SK-N-SH (cell line): ENCODE measurements at regions not wholly inside any gene's neighbourhood (a gene's known extent, or its start where the extent isn't known, plus 50 kb on each side); places are given as distances from the start of the nearest gene placed in this dataset.

Source experiments
- CTCF ChIA-PET: fragments of 300-600, 350-600 bp; formaldehyde crosslinking; extraction: SDS; loops from one replicate; lab custom pipeline; 2021; lab: Yijun Ruan, JAX
- POLR2A ChIA-PET: fragments of 350-600 bp; sonication (Branson Sonifier 250); formaldehyde crosslinking; extraction: SDS; loops from one replicate; lab custom pipeline; 2020; ENCODE audit warnings: antibody characterized with exemption, inconsistent platforms; lab: Yijun Ruan, JAX
- DNase-seq: peaks from one replicate; pipeline ENCODE4 v3.0.0; 2012
- H2AFZ ChIP-seq: fragments of 200-600 bp; sonication (generic); 2 replicates; pipeline ENCODE4 v1.8.1; 2016; ENCODE audit warnings: antibody characterized with exemption, mild to moderate bottlenecking, low read depth
- H3F3A ChIP-seq: fragments of 200-600 bp; sonication (generic); replicated peaks from 2 replicates; pipeline ENCODE3; 2016; ENCODE audit warnings: antibody characterized with exemption, mild to moderate bottlenecking; ENCODE audit not compliant: insufficient read depth
- H3K27ac ChIP-seq, 2 experiments: fragments of 200-500 bp in 1 of 2; fragments of 200-600 bp in 1 of 2; sonication (Bioruptor generic) in 1 of 2; sonication (generic), shearing (Covaris generic) in 1 of 2; 2 replicates each; pipeline versions ENCODE4 v1.5.1 to v1.6.1; 2014 to 2016; ENCODE audit warnings: low read depth in 2 of 2, inconsistent platforms in 1 of 2, low read length in 1 of 2, mild to moderate bottlenecking in 1 of 2, mixed read lengths in 1 of 2
- H3K27me3 ChIP-seq: fragments of 200-600 bp; sonication (generic), shearing (Covaris generic); 2 replicates; pipeline ENCODE4 v1.6.1; 2016; ENCODE audit warnings: mixed run types; ENCODE audit not compliant: insufficient read depth
- H3K36me3 ChIP-seq, 2 experiments: fragments of 200-500 bp in 1 of 2; fragments of 200-600 bp in 1 of 2; sonication (Bioruptor generic) in 1 of 2; sonication (generic) in 1 of 2; replicated peaks in 1 of 2; 2 replicates each; pipeline versions ENCODE3 to v1.5.1; 2014 to 2016; ENCODE audit warnings: low read length in 1 of 2, mild to moderate bottlenecking in 1 of 2; ENCODE audit not compliant: insufficient read depth in 2 of 2, control insufficient read depth in 1 of 2
- H3K4me1 ChIP-seq, 2 experiments: fragments of 200-500 bp in 1 of 2; fragments of 200-600 bp in 1 of 2; sonication (Bioruptor generic) in 1 of 2; sonication (generic), shearing (Covaris generic) in 1 of 2; 2 replicates each; pipeline versions ENCODE4 v1.5.1 to v1.6.1; 2014 to 2016; ENCODE audit warnings: low read depth in 1 of 2, low read length in 1 of 2, mixed run types in 1 of 2; ENCODE audit not compliant: insufficient read depth in 2 of 2, control insufficient read depth in 1 of 2
- H3K4me2 ChIP-seq: fragments of 200-600 bp; sonication (generic), shearing (Covaris generic); 2 replicates; pipeline ENCODE4 v1.6.1; 2017; ENCODE audit warnings: mixed run types
- H3K4me3 ChIP-seq, 2 experiments: fragments of 200-500 bp in 1 of 2; fragments of 200-600 bp in 1 of 2; sonication (Bioruptor generic) in 1 of 2; sonication (generic), shearing (Covaris generic) in 1 of 2; 2 replicates each; pipeline versions ENCODE4 v1.5.1 to v1.8.1; 2014 to 2016; ENCODE audit warnings: low read depth in 2 of 2, inconsistent platforms in 1 of 2, low read length in 1 of 2, mild to moderate bottlenecking in 1 of 2, mixed read lengths in 1 of 2, moderate library complexity in 1 of 2
- H3K79me2 ChIP-seq: fragments of 200-600 bp; sonication (generic); 2 replicates; pipeline ENCODE4 v1.8.1; 2017; ENCODE audit warnings: mild to moderate bottlenecking; ENCODE audit not compliant: insufficient read depth
- H3K9ac ChIP-seq: fragments of 200-600 bp; sonication (generic); 2 replicates; pipeline ENCODE4 v1.6.1; 2017; ENCODE audit warnings: mixed run types
- H3K9me2 ChIP-seq: fragments of 200-600 bp; sonication (generic); 2 replicates; pipeline ENCODE4 v1.6.1; 2017; ENCODE audit warnings: mixed run types
- H3K9me3 ChIP-seq: fragments of 200-600 bp; sonication (generic); 2 replicates; pipeline ENCODE4 v1.6.1; 2017; ENCODE audit warnings: mixed run types, mild to moderate bottlenecking, moderate library complexity
- H4K20me1 ChIP-seq: fragments of 200-600 bp; sonication (generic); 2 replicates; pipeline ENCODE4 v1.6.1; 2017; ENCODE audit warnings: mild to moderate bottlenecking, mixed run types; ENCODE audit not compliant: insufficient read depth
- ELF1 ChIP-seq: IDR thresholded peaks from 2 replicates; pipeline ENCODE4 v1.4.0; 2012
- EP300 ChIP-seq, 2 experiments: IDR thresholded peaks; 2 replicates each; pipeline versions ENCODE4 v1.4.0 to v1.6.1; 2012; ENCODE audit warnings: borderline replicate concordance in 1 of 2, low read depth in 1 of 2, low read length in 1 of 2
- FOXJ3 ChIP-seq: sonication (generic); formaldehyde crosslinking; IDR thresholded peaks from 2 replicates; pipeline ENCODE4 v1.5.1; 2020; ENCODE audit warnings: mild to moderate bottlenecking, missing genetic modification reagents
- FOXM1 ChIP-seq: IDR thresholded peaks from 2 replicates; pipeline ENCODE4 v1.4.0; 2012; ENCODE audit warnings: low read depth, mild to moderate bottlenecking
- GATA2 ChIP-seq: sonication (generic); formaldehyde crosslinking; IDR thresholded peaks from 2 replicates; pipeline ENCODE4 v1.5.0; 2020; ENCODE audit warnings: mild to moderate bottlenecking, missing genetic modification reagents
- MEF2A ChIP-seq: IDR thresholded peaks from 2 replicates; pipeline ENCODE4 v1.4.0; 2012; ENCODE audit warnings: low read depth, borderline replicate concordance
- POLR2AphosphoS5 ChIP-seq: IDR thresholded peaks from 2 replicates; pipeline ENCODE4 v1.6.1; 2012; ENCODE audit warnings: low read depth, low read length
- RCOR1 ChIP-seq: fragments of 150-350 bp; IDR thresholded peaks from 2 replicates; pipeline ENCODE4 v1.6.1; 2017; ENCODE audit warnings: antibody characterized with exemption, low read length
- RFX5 ChIP-seq: IDR thresholded peaks from 2 replicates; pipeline ENCODE4 v1.6.1; 2012; ENCODE audit warnings: mild to moderate bottlenecking, improper control_type of control experiment, low read length
- TCF12 ChIP-seq: IDR thresholded peaks from 2 replicates; pipeline ENCODE4 v1.4.0; 2012
- YY1 ChIP-seq: IDR thresholded peaks from 2 replicates; pipeline ENCODE4 v1.4.0; 2012; ENCODE audit warnings: low read depth, mild to moderate bottlenecking
- WGBS: methylation state at CpG from one replicate; pipeline ENCODE4 v1.1.6; 2017; ENCODE audit warnings: low lambda C conversion rate; 5-methylcytosine and 5-hydroxymethylcytosine counted together
- TF ChIP-seq, protein P1 (sequence below): IDR thresholded peaks from 2 replicates; pipeline ENCODE4 v1.4.0; 2012; ENCODE audit warnings: low read depth, borderline replicate concordance
- TF ChIP-seq, protein P2 (sequence below): fragments of 150-350 bp; IDR thresholded peaks from 2 replicates; pipeline ENCODE4 v1.6.1; 2016; ENCODE audit warnings: mild to moderate bottlenecking, low read depth, low read length
- TF ChIP-seq, protein P3 (sequence below): IDR thresholded peaks from 2 replicates; pipeline ENCODE4; 2012
- TF ChIP-seq, protein P4 (sequence below): IDR thresholded peaks from 2 replicates; pipeline ENCODE4 v1.4.0; 2012; ENCODE audit warnings: low read depth
- TF ChIP-seq, protein P5 (sequence below): fragments of 200-600 bp; sonication (generic); IDR thresholded peaks from 2 replicates; pipeline ENCODE4 v1.6.1; 2017; ENCODE audit warnings: antibody characterized with exemption, mild to moderate bottlenecking, moderate library complexity

DNA sequence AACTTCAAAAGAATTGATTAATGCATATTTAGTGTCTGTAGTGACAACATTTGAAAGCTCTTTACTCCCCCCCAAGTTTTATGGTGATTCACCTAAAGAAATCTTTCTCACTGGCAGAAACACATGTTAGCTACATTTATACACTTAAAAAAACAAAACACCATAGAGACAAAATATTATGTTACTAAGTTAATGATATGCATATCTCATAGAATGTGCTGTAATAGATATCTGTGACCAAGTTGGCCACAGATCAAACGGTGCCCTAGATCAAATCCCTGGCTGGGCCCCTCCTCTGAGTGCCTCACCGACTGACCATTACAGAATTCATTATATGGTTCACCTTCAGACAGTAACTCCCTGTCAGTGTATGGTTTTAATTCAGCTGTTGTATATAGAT is 322.1 kb upstream of the LYPLAL1 start:
- H3K36me3 ChIP-seq = no peaks in the 10 kb centered on the region
- no peak overlapping the region for H3K27ac ChIP-seq
- CTCF ChIA-PET = interaction anchor here (1.0 kb wide), 1 partner anchor 11 kb away, joined by 3 read pairs; no protein-coding TSS in a partner anchor
- POLR2A ChIA-PET = no interaction called here
- no peak overlapping the region for H2AFZ ChIP-seq
- H3K4me3 ChIP-seq = no peak overlapping the region
- H3K4me1 ChIP-seq = peaks cover 0 to 3% of the 10 kb centered on the region in 2 experiments; a peak in 1 of 4 replicates
- no peaks in the 10 kb centered on the region for H3K9me2 ChIP-seq
- TF ChIP-seq GATA2 (CRISPR knock-in tag) (no peak), YY1 (no peak), EP300 (IDR thresholded peaks at IDR 0.05; ENCODE audit: borderline replicate concordance in 1 of 2, low read depth in 1 of 2, low read length in 1 of 2) (no peak)
- TF ChIP-seq, protein P1, sequence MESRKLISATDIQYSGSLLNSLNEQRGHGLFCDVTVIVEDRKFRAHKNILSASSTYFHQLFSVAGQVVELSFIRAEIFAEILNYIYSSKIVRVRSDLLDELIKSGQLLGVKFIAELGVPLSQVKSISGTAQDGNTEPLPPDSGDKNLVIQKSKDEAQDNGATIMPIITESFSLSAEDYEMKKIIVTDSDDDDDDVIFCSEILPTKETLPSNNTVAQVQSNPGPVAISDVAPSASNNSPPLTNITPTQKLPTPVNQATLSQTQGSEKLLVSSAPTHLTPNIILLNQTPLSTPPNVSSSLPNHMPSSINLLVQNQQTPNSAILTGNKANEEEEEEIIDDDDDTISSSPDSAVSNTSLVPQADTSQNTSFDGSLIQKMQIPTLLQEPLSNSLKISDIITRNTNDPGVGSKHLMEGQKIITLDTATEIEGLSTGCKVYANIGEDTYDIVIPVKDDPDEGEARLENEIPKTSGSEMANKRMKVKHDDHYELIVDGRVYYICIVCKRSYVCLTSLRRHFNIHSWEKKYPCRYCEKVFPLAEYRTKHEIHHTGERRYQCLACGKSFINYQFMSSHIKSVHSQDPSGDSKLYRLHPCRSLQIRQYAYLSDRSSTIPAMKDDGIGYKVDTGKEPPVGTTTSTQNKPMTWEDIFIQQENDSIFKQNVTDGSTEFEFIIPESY = no peak
- TF ChIP-seq, protein P2, sequence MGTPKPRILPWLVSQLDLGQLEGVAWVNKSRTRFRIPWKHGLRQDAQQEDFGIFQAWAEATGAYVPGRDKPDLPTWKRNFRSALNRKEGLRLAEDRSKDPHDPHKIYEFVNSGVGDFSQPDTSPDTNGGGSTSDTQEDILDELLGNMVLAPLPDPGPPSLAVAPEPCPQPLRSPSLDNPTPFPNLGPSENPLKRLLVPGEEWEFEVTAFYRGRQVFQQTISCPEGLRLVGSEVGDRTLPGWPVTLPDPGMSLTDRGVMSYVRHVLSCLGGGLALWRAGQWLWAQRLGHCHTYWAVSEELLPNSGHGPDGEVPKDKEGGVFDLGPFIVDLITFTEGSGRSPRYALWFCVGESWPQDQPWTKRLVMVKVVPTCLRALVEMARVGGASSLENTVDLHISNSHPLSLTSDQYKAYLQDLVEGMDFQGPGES = no peak
- no peaks in the 10 kb centered on the region for H3K27me3 ChIP-seq
- H3K9ac ChIP-seq = no peak overlapping the region
- H3K4me2 ChIP-seq = no peak overlapping the region
- WGBS = 72% methylated on average over 2 of the region's 2 CpGs
- no peaks in the 10 kb centered on the region for H4K20me1 ChIP-seq
- no peak for DNase-seq
- H3F3A ChIP-seq = no peaks in the 10 kb centered on the region
- H3K9me3 ChIP-seq = no peaks in the 10 kb centered on the region
- H3K79me2 ChIP-seq = no peaks in the 10 kb centered on the region

DNA sequence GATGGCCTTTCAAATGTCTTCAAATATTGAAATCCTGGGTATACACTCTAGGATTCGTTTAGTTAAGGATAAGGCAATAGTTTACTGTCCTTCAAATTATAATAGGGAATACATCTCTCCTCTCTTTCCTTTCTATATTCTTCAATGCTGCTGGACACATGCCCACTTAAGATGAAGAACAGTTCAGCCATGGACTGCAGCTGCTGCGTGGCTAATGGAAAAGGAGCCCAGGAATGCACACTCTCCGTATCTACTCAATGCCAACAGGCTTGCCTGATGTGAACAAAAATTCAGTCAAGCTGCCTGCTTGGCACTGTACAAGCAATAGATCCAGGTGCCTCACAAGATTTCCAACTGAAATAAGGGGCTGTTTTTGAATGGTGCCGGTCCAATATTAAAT is 321.2 kb upstream of the LYPLAL1 start:
- DNase-seq = no peak

More for the DNA sequence above, 321.2 kb upstream of the LYPLAL1 start:
- 86% methylated on average over 4 of the region's 4 CpGs for WGBS
- Histone ChIP-seq H3K9me2 (no peaks in the 10 kb centered on the region), H2AFZ (no peak overlapping the region), H3K27me3 (no peaks in the 10 kb centered on the region), H3K4me2 (no peak overlapping the region), H3K9ac (no peak overlapping the region), H3K9me3 (no peaks in the 10 kb centered on the region), H3K27ac (no peak overlapping the region; a peak in 1 of 4 replicates), H3K4me3 (no peak overlapping the region), H3K36me3 (no peaks in the 10 kb centered on the region), H3K4me1 (peaks cover 0 to under 1% of the 10 kb centered on the region in 2 experiments; a peak in 1 of 4 replicates), H4K20me1 (no peaks in the 10 kb centered on the region), H3F3A (no peaks in the 10 kb centered on the region), H3K79me2 (no peaks in the 10 kb centered on the region)
- ChIA-PET POLR2A (no interaction called here), CTCF (no interaction called here)
- TF ChIP-seq, protein P3, sequence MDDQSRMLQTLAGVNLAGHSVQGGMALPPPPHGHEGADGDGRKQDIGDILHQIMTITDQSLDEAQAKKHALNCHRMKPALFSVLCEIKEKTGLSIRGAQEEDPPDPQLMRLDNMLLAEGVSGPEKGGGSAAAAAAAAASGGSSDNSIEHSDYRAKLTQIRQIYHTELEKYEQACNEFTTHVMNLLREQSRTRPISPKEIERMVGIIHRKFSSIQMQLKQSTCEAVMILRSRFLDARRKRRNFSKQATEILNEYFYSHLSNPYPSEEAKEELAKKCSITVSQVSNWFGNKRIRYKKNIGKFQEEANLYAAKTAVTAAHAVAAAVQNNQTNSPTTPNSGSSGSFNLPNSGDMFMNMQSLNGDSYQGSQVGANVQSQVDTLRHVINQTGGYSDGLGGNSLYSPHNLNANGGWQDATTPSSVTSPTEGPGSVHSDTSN = no peak
- TF ChIP-seq RFX5 (no peak), POLR2AphosphoS5 (no peak), ELF1 (no peak), FOXM1 (no peak), FOXJ3 (CRISPR knock-in tag) (no peak), RCOR1 (no peak), MEF2A (no peak), EP300 (IDR thresholded peaks at IDR 0.05; ENCODE audit: borderline replicate concordance in 1 of 2, low read depth in 1 of 2, low read length in 1 of 2) (no peak), TCF12 (no peak)
- TF ChIP-seq, protein P4, sequence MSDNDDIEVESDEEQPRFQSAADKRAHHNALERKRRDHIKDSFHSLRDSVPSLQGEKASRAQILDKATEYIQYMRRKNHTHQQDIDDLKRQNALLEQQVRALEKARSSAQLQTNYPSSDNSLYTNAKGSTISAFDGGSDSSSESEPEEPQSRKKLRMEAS = no peak
- TF ChIP-seq, protein P5, sequence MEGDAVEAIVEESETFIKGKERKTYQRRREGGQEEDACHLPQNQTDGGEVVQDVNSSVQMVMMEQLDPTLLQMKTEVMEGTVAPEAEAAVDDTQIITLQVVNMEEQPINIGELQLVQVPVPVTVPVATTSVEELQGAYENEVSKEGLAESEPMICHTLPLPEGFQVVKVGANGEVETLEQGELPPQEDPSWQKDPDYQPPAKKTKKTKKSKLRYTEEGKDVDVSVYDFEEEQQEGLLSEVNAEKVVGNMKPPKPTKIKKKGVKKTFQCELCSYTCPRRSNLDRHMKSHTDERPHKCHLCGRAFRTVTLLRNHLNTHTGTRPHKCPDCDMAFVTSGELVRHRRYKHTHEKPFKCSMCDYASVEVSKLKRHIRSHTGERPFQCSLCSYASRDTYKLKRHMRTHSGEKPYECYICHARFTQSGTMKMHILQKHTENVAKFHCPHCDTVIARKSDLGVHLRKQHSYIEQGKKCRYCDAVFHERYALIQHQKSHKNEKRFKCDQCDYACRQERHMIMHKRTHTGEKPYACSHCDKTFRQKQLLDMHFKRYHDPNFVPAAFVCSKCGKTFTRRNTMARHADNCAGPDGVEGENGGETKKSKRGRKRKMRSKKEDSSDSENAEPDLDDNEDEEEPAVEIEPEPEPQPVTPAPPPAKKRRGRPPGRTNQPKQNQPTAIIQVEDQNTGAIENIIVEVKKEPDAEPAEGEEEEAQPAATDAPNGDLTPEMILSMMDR = no peak
- TF ChIP-seq, protein P2 = no peak
